ENCODE measurements at regions not wholly inside any gene's neighbourhood (a gene's known extent, or its start where the extent isn't known, plus 50 kb on each side); places are given as distances from the start of the nearest gene placed in this dataset.

DNA sequence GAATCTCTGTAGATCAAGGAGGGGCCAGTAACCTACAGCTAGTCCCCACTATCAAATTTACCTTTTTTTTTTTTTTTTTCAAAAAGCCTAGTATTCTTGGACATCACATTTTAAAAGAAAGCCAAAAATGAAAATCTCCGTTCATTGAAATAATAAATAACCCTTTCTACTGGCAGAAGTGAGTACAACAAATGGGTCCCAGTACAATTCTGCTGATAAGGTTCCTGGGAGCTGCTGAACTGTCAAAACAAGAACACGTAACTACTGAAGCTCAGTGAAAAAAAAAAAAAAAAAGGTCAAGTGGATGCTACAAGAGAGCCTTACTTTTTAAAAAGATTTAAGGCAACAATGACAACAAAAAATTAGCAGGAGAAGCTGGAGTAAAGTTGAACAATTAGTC lies 464.9 kb downstream of the EPM2A start:
- Histone ChIP-seq H2BK120ac (ENCODE audit: low read depth, low read length) (no peak overlapping the region), H3K27me3 (ENCODE audit: insufficient read depth, low read length, poor library complexity) (no peaks in the 10 kb centered on the region), H3K4me3 (ENCODE audit: low read length) (no peak overlapping the region), H3K79me1 (ENCODE audit: low read length) (no peaks in the 10 kb centered on the region), H2AK5ac (ENCODE audit: low read length) (no peak overlapping the region), H3K23ac (ENCODE audit: low read length) (no peak overlapping the region), H3K4me1 (ENCODE audit: control insufficient read depth, low read depth, low read length) (no peaks in the 10 kb centered on the region), H3K27ac (ENCODE audit: low read depth, low read length) (no peak overlapping the region), H3K36me3 (ENCODE audit: control insufficient read depth, insufficient read depth, low read length) (no peaks in the 10 kb centered on the region), H3K9ac (ENCODE audit: low read length) (no peak overlapping the region), H3K4ac (ENCODE audit: low read depth, low read length) (no peak overlapping the region), H3K4me2 (ENCODE audit: low read length) (no peak overlapping the region), H2BK15ac (replicated peaks; ENCODE audit: low read depth) (no peak overlapping the region), H4K5ac (ENCODE audit: low read length) (no peak overlapping the region), H4K8ac (ENCODE audit: low read depth, low read length) (no peak overlapping the region), H3K56ac (ENCODE audit: low read length) (no peak overlapping the region), H3K79me2 (ENCODE audit: control insufficient read depth, insufficient read depth, low read length) (no peaks in the 10 kb centered on the region), H2BK5ac (ENCODE audit: low read length) (no peak overlapping the region), H3K18ac (ENCODE audit: low read length) (no peak overlapping the region)
- no peak for DNase-seq
- WGBS (ENCODE audit: extremely low coverage, insufficient coverage, low lambda C conversion rate), result no CpG with 5 or more reads among the region's 2 CpGs

DNA sequence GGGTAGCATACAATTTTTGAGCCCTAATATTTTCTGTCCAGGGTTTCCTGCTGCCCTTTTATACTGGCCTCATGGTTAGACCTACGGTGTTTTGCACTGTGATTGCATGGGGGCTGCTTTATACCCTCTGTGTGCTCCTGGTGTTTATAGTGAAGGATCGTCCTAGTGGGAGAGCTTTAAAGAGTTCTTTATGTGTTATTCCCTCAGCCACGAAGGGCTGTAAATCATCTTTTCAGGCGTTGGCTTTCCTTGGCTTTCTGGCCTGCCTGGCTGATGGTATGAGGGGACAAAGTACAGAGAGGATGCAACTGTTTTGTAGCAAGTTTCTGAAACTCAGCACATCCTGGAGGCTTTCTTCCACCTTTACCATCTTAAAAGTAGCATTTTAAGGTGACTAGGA lies 464.3 kb downstream of the EPM2A start:
- no peaks in the 10 kb centered on the region for H3K4me1 ChIP-seq (ENCODE audit: control insufficient read depth, low read depth, low read length)
- no peak overlapping the region for H3K9ac ChIP-seq (ENCODE audit: low read length)
- no peak overlapping the region for H2BK5ac ChIP-seq (ENCODE audit: low read length)
- no peak overlapping the region for H3K4me2 ChIP-seq (ENCODE audit: low read length)
- DNase-seq, result no peak
- no CpG with 5 or more reads among the region's 4 CpGs for WGBS (ENCODE audit: extremely low coverage, insufficient coverage, low lambda C conversion rate)
- H3K23ac ChIP-seq (ENCODE audit: low read length), result no peak overlapping the region
- H3K56ac ChIP-seq (ENCODE audit: low read length), result no peak overlapping the region
- no peaks in the 10 kb centered on the region for H3K79me1 ChIP-seq (ENCODE audit: low read length)
- no peaks in the 10 kb centered on the region for H3K79me2 ChIP-seq (ENCODE audit: control insufficient read depth, insufficient read depth, low read length)
- H4K8ac ChIP-seq (ENCODE audit: low read depth, low read length), result no peak overlapping the region
- H3K27ac ChIP-seq (ENCODE audit: low read depth, low read length), result no peak overlapping the region
- no peak overlapping the region for H2BK15ac ChIP-seq (replicated peaks; ENCODE audit: low read depth)
- no peaks in the 10 kb centered on the region for H3K36me3 ChIP-seq (ENCODE audit: control insufficient read depth, insufficient read depth, low read length)
- no peak overlapping the region for H2BK120ac ChIP-seq (ENCODE audit: low read depth, low read length)
- H4K5ac ChIP-seq (ENCODE audit: low read length), result no peak overlapping the region
- no peak overlapping the region for H3K18ac ChIP-seq (ENCODE audit: low read length)
- no peak overlapping the region for H3K4me3 ChIP-seq (ENCODE audit: low read length)
- no peak overlapping the region for H2AK5ac ChIP-seq (ENCODE audit: low read length)
- H3K4ac ChIP-seq (ENCODE audit: low read depth, low read length), result no peak overlapping the region
- H3K27me3 ChIP-seq (ENCODE audit: insufficient read depth, low read length, poor library complexity), result no peaks in the 10 kb centered on the region

DNA sequence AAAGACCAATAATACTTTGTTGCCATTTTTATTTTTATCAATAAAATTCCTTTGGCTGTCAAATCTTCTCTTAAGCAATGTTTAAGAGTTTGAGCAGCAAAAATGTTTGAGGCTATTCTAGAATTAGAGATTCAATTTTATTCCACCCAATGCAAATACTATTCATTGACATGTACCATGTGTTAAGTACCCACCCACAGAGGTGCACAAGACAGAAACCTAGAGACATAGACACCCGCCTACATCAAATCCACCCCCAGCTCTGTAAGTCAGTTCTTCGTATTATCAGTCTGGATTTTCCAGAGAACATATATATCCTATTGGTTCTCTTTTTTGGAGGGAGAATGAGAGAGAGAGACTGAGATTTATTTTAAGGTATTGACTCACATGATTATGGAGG lies 463.7 kb downstream of the EPM2A start:
- Histone ChIP-seq H4K8ac (ENCODE audit: low read depth, low read length) (no peak overlapping the region), H3K18ac (ENCODE audit: low read length) (no peak overlapping the region), H2BK5ac (ENCODE audit: low read length) (no peak overlapping the region), H3K79me2 (ENCODE audit: control insufficient read depth, insufficient read depth, low read length) (no peaks in the 10 kb centered on the region), H3K56ac (ENCODE audit: low read length) (no peak overlapping the region), H3K23ac (ENCODE audit: low read length) (no peak overlapping the region), H3K27ac (ENCODE audit: low read depth, low read length) (no peak overlapping the region), H2BK120ac (ENCODE audit: low read depth, low read length) (no peak overlapping the region), H3K4me1 (ENCODE audit: control insufficient read depth, low read depth, low read length) (no peaks in the 10 kb centered on the region), H3K4ac (ENCODE audit: low read depth, low read length) (no peak overlapping the region), H3K9ac (ENCODE audit: low read length) (no peak overlapping the region), H3K4me2 (ENCODE audit: low read length) (no peak overlapping the region), H3K27me3 (ENCODE audit: insufficient read depth, low read length, poor library complexity) (no peaks in the 10 kb centered on the region), H3K79me1 (ENCODE audit: low read length) (no peaks in the 10 kb centered on the region), H2BK15ac (replicated peaks; ENCODE audit: low read depth) (no peak overlapping the region), H3K36me3 (ENCODE audit: control insufficient read depth, insufficient read depth, low read length) (no peaks in the 10 kb centered on the region), H2AK5ac (ENCODE audit: low read length) (no peak overlapping the region), H4K5ac (ENCODE audit: low read length) (no peak overlapping the region), H3K4me3 (ENCODE audit: low read length) (no peak overlapping the region)
- no peak for DNase-seq
- WGBS (ENCODE audit: extremely low coverage, insufficient coverage, low lambda C conversion rate), result no CpG with 5 or more reads among the region's 2 CpGs

DNA sequence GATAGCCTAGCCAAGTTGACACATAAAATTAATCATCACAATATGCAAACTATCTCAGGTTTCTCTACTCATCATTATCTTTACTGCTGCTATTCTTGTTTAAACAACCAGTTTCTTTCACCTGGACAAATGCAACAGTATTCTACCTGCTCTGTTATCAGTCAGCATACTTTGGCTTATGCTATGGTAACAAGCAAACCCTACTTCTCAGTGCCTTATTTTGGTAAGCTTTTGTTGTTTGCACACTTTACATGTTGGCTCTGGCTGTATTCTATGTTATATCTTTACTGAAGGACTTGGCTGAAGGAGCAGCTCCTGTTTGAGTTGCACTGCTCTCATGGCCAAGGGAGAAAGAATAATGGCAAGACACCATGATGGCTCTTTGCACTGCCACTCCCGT lies 463.1 kb downstream of the EPM2A start:
- Histone ChIP-seq H4K8ac (ENCODE audit: low read depth, low read length) (no peak overlapping the region), H3K56ac (ENCODE audit: low read length) (no peak overlapping the region), H3K9ac (ENCODE audit: low read length) (no peak overlapping the region), H3K36me3 (ENCODE audit: control insufficient read depth, insufficient read depth, low read length) (no peaks in the 10 kb centered on the region), H3K4me2 (ENCODE audit: low read length) (no peak overlapping the region), H3K4ac (ENCODE audit: low read depth, low read length) (no peak overlapping the region), H2BK15ac (replicated peaks; ENCODE audit: low read depth) (no peak overlapping the region), H3K4me1 (ENCODE audit: control insufficient read depth, low read depth, low read length) (no peaks in the 10 kb centered on the region), H2AK5ac (ENCODE audit: low read length) (no peak overlapping the region), H3K18ac (ENCODE audit: low read length) (no peak overlapping the region), H4K5ac (ENCODE audit: low read length) (no peak overlapping the region), H3K79me2 (ENCODE audit: control insufficient read depth, insufficient read depth, low read length) (no peaks in the 10 kb centered on the region), H2BK120ac (ENCODE audit: low read depth, low read length) (no peak overlapping the region), H3K4me3 (ENCODE audit: low read length) (no peak overlapping the region), H3K79me1 (ENCODE audit: low read length) (no peaks in the 10 kb centered on the region), H2BK5ac (ENCODE audit: low read length) (no peak overlapping the region), H3K27ac (ENCODE audit: low read depth, low read length) (no peak overlapping the region), H3K27me3 (ENCODE audit: insufficient read depth, low read length, poor library complexity) (no peaks in the 10 kb centered on the region), H3K23ac (ENCODE audit: low read length) (no peak overlapping the region)
- DNase-seq, result no peak
- no CpG with 5 or more reads among the region's 1 CpG for WGBS (ENCODE audit: extremely low coverage, insufficient coverage, low lambda C conversion rate)

DNA sequence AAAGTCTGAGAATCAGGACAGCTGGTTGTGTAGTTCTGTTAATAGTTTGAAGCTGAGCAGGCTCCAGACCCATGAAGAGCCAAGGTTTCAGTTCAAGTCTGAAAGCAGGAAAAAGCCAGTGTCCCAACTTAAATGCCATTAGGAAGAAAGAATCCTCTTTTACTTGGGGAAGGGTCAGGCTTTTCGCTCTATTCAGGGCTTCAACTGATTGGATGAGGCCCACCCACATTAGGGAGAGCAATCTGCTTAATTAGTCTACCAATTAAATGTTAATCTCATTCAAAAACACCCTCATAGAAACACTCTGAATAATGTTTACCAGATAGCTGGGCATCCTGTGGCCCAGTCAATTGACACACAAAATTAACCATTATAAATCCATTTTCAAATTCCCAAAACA lies 462.2 kb downstream of the EPM2A start:
- Histone ChIP-seq H3K4me3 (ENCODE audit: low read length) (no peak overlapping the region), H3K9ac (ENCODE audit: low read length) (no peak overlapping the region), H3K4me2 (ENCODE audit: low read length) (no peak overlapping the region), H3K4me1 (ENCODE audit: control insufficient read depth, low read depth, low read length) (no peaks in the 10 kb centered on the region), H2AK5ac (ENCODE audit: low read length) (no peak overlapping the region), H3K56ac (ENCODE audit: low read length) (no peak overlapping the region), H2BK5ac (ENCODE audit: low read length) (no peak overlapping the region), H4K5ac (ENCODE audit: low read length) (no peak overlapping the region), H3K79me2 (ENCODE audit: control insufficient read depth, insufficient read depth, low read length) (no peaks in the 10 kb centered on the region), H4K8ac (ENCODE audit: low read depth, low read length) (no peak overlapping the region), H3K27ac (ENCODE audit: low read depth, low read length) (no peak overlapping the region), H2BK15ac (replicated peaks; ENCODE audit: low read depth) (no peak overlapping the region), H3K4ac (ENCODE audit: low read depth, low read length) (no peak overlapping the region), H2BK120ac (ENCODE audit: low read depth, low read length) (no peak overlapping the region), H3K27me3 (ENCODE audit: insufficient read depth, low read length, poor library complexity) (no peaks in the 10 kb centered on the region), H3K79me1 (ENCODE audit: low read length) (no peaks in the 10 kb centered on the region), H3K18ac (ENCODE audit: low read length) (no peak overlapping the region), H3K36me3 (ENCODE audit: control insufficient read depth, insufficient read depth, low read length) (no peaks in the 10 kb centered on the region), H3K23ac (ENCODE audit: low read length) (no peak overlapping the region)
- DNase-seq, result no peak
- WGBS (ENCODE audit: extremely low coverage, insufficient coverage, low lambda C conversion rate), result no CpG with 5 or more reads among the region's 1 CpG

DNA sequence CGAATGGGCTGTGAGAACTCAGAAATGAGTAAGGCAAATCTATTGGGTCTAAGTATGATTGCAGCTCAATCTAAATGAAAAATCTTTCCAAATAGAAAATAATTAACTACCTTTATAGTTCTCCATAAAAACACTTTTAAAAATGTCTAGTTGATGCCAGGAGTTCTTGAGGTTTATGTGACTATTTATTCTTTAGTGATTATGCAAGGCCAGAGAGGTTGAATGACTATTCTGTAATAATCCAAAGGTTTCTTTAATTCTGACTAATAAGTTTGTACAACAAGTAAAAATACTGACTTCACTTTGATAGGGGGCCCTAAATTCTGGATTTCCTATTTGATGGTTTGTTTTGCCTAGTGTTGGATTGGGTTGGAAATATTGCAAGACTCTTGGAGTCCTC lies 461.2 kb downstream of the EPM2A start:
- Histone ChIP-seq H3K27me3 (ENCODE audit: insufficient read depth, low read length, poor library complexity) (no peaks in the 10 kb centered on the region), H4K8ac (ENCODE audit: low read depth, low read length) (no peak overlapping the region), H3K4me2 (ENCODE audit: low read length) (no peak overlapping the region), H2BK5ac (ENCODE audit: low read length) (no peak overlapping the region), H3K4me3 (ENCODE audit: low read length) (no peak overlapping the region), H3K4ac (ENCODE audit: low read depth, low read length) (no peak overlapping the region), H3K79me1 (ENCODE audit: low read length) (no peaks in the 10 kb centered on the region), H2BK15ac (replicated peaks; ENCODE audit: low read depth) (no peak overlapping the region), H2AK5ac (ENCODE audit: low read length) (no peak overlapping the region), H3K27ac (ENCODE audit: low read depth, low read length) (no peak overlapping the region), H4K5ac (ENCODE audit: low read length) (no peak overlapping the region), H3K79me2 (ENCODE audit: control insufficient read depth, insufficient read depth, low read length) (no peaks in the 10 kb centered on the region), H3K4me1 (ENCODE audit: control insufficient read depth, low read depth, low read length) (no peaks in the 10 kb centered on the region), H2BK120ac (ENCODE audit: low read depth, low read length) (no peak overlapping the region), H3K9ac (ENCODE audit: low read length) (no peak overlapping the region), H3K23ac (ENCODE audit: low read length) (no peak overlapping the region), H3K36me3 (ENCODE audit: control insufficient read depth, insufficient read depth, low read length) (no peaks in the 10 kb centered on the region), H3K18ac (ENCODE audit: low read length) (no peak overlapping the region), H3K56ac (ENCODE audit: low read length) (no peak overlapping the region)
- WGBS (ENCODE audit: extremely low coverage, insufficient coverage, low lambda C conversion rate), result no CpG with 5 or more reads among the region's 1 CpG
- DNase-seq, result no peak
